ENCODE measurements at regions not wholly inside any gene's neighbourhood (a gene's known extent, or its start where the extent isn't known, plus 50 kb on each side); places are given as distances from the start of the nearest gene placed in this dataset.

DNA sequence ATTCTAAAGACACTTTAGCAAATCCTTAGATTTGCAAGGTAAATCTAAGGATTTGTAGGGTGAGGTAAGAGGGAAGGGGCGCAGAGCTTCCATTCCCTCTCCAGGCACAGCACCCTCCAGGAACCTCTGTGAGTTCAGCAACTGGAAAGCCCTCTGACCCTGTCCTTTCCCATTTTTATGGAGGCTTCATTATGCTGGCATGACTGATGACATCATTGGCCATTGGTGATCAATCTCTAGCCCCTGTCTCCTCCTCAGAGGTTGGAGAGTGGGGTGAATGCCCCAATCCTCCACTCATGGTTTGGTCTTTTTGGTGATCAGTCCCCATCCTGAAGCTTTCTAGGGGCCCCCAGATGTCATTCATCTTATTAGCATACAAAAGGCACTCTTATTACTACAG is 187.8 kb downstream of the TSN start:
- no peaks in the 10 kb centered on the region for H3K27me3 ChIP-seq
- no peak for TF ChIP-seq POLR2AphosphoS5 (IDR thresholded peaks at IDR 0.05)
- TF ChIP-seq POLR2A (IDR thresholded peaks at IDR 0.05), result no peak
- TF ChIP-seq, protein P1, sequence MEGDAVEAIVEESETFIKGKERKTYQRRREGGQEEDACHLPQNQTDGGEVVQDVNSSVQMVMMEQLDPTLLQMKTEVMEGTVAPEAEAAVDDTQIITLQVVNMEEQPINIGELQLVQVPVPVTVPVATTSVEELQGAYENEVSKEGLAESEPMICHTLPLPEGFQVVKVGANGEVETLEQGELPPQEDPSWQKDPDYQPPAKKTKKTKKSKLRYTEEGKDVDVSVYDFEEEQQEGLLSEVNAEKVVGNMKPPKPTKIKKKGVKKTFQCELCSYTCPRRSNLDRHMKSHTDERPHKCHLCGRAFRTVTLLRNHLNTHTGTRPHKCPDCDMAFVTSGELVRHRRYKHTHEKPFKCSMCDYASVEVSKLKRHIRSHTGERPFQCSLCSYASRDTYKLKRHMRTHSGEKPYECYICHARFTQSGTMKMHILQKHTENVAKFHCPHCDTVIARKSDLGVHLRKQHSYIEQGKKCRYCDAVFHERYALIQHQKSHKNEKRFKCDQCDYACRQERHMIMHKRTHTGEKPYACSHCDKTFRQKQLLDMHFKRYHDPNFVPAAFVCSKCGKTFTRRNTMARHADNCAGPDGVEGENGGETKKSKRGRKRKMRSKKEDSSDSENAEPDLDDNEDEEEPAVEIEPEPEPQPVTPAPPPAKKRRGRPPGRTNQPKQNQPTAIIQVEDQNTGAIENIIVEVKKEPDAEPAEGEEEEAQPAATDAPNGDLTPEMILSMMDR (IDR thresholded peaks at IDR 0.05), result no peak
- no peak for TF ChIP-seq EP300 (IDR thresholded peaks at IDR 0.05)
- WGBS, 2 donors, result 100% methylated on average over 1 of the region's 1 CpG
- no peak for ATAC-seq (ENCODE audit: low FRiP score in 2 of 2)
- H3K36me3 ChIP-seq, result no peaks in the 10 kb centered on the region
- no peaks in the 10 kb centered on the region for H3K9me3 ChIP-seq
- no peak overlapping the region for H3K4me3 ChIP-seq
- no peak overlapping the region for H3K27ac ChIP-seq
- no peak for DNase-seq
- H3K4me1 ChIP-seq, result peaks cover 0 to 9% (median 0%) of the 10 kb centered on the region in 4 donors

DNA sequence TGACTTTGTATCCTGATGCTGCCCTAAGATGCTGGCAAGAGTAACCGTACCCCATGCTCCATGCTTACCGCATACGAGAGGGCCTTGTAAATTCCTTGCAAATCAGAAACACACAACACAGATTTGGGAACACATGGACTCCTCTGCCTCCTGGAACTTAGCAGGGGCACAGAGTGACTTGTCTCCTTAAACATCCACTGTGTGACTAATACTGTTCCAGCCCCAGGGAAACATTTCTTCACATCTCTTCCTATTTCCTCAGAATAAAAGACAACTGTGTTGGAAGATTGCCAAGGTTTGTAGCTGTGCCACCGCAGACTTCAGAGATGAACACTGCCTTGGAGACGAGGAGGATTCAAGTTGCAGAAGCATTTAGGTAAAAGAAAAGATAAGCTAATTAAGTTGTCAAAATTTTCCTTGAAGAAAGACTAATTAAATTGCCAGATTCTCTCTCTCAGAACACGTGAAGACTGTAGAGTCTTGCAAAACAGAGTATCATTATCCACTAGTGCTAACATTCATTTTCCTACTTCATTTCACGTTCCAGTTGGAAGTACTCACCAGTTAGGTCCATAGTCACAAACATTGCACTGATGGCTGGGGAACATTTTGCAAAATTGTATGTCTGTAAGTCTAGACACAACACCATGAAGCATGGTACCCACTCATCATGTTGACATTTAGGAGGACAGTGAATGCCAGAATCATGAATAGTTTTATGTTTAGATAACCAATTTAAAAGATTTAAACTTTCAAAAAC is 188.8 kb downstream of the TSN start:
- ATAC-seq (ENCODE audit: low FRiP score in 2 of 2), result peak in 1 of 2 donors; percentile 89
- H3K4me1 ChIP-seq, result peaks cover 0 to 9% (median 0%) of the 10 kb centered on the region in 4 donors
- no peak overlapping the region for H3K27ac ChIP-seq
- DNase-seq, result no peak
- H3K9me3 ChIP-seq, result no peaks in the 10 kb centered on the region
- TF ChIP-seq POLR2A (IDR thresholded peaks at IDR 0.05), result no peak
- no peak for TF ChIP-seq POLR2AphosphoS5 (IDR thresholded peaks at IDR 0.05)
- TF ChIP-seq, protein P1 (IDR thresholded peaks at IDR 0.05), result no peak
- no peak for TF ChIP-seq EP300 (IDR thresholded peaks at IDR 0.05)
- no peaks in the 10 kb centered on the region for H3K27me3 ChIP-seq
- H3K36me3 ChIP-seq, result no peaks in the 10 kb centered on the region
- H3K4me3 ChIP-seq, result no peak overlapping the region
- 56 to 58% methylated on average over 7 of the region's 7 CpGs for WGBS, 2 donors

DNA sequence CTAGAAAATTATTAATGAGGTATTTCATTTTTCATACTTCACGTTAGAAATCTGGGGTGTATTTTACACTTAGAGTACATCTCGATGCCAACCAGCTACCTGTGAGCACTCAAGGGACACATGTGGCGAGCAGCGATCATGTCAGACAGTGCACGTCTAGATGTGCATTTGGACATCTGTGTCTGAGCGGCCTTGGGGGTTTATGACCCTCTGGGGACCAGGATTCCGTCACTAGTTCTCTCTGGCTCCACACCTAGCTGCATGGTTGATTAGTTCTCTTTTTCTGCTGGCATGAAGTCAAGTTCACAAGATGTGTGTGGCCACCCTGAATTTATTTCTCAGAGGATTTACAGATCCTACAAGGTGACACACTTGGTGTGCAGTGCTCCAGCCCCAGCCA is 192.2 kb downstream of the TSN start:
- DNase-seq (no peak), ATAC-seq (ENCODE audit: low FRiP score in 2 of 2) (no peak)
- H3K36me3 ChIP-seq, result no peaks in the 10 kb centered on the region
- no peaks in the 10 kb centered on the region for H3K27me3 ChIP-seq
- TF ChIP-seq, protein P1 (IDR thresholded peaks at IDR 0.05), result no peak
- TF ChIP-seq POLR2AphosphoS5 (IDR thresholded peaks at IDR 0.05) (no peak), POLR2A (IDR thresholded peaks at IDR 0.05) (no peak), EP300 (IDR thresholded peaks at IDR 0.05) (no peak)
- peaks cover 0 to 9% (median 0%) of the 10 kb centered on the region in 4 donors for H3K4me1 ChIP-seq
- H3K9me3 ChIP-seq, result no peaks in the 10 kb centered on the region
- no peak overlapping the region for H3K4me3 ChIP-seq
- no peak overlapping the region for H3K27ac ChIP-seq
- WGBS, 2 donors, result 85 to 91% methylated on average over 7 of the region's 7 CpGs

DNA sequence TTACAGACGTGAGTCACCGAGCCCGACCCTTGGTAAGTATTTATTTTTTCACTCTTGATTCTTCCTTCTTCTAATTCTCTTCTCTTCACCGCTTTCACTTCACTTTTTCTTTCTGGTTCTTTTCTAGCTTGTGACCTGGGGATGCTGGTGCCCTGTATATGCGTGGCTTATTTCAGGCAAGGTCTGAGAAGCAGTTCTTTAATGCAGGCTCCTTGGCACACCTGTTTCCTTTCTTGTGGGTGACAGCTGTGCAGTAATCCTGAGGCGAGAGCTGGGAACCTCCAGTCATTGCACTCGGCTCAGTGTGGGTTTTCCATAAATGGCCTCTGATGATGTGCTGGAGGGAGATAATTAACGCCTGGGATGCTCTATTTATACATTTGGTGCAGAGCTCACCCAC is 193.8 kb downstream of the TSN start:
- no peak overlapping the region for H3K27ac ChIP-seq
- ATAC-seq (ENCODE audit: low FRiP score in 2 of 2) (no peak), DNase-seq (no peak)
- no peaks in the 10 kb centered on the region for H3K36me3 ChIP-seq
- TF ChIP-seq POLR2A (IDR thresholded peaks at IDR 0.05) (no peak), POLR2AphosphoS5 (IDR thresholded peaks at IDR 0.05) (no peak), EP300 (IDR thresholded peaks at IDR 0.05) (no peak)
- TF ChIP-seq, protein P1 (IDR thresholded peaks at IDR 0.05), result no peak
- no peaks in the 10 kb centered on the region for H3K27me3 ChIP-seq
- 67 to 87% methylated on average over 8 of the region's 8 CpGs for WGBS, 2 donors
- H3K4me1 ChIP-seq, result peaks cover 0 to 2% (median 0%) of the 10 kb centered on the region in 4 donors
- no peaks in the 10 kb centered on the region for H3K9me3 ChIP-seq
- no peak overlapping the region for H3K4me3 ChIP-seq

DNA sequence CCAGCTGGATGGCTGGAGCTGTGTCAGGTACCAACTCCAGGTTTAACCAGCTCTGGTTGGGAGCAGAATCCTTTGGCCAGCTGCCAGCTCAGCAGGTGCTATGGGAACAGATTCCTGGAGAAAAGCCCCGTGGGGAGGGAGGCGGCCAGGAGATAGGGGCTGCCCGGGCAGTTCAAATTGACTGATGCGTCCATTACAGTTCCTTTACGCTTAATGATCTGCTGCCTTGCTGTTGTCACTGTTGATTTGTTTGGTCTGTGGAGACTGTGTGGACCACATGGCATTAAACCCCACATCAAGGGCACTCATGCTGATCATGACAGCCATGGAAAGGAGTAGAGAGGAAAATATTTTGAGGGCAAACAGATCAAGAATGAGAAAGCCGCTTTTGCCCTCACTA is 200.0 kb downstream of the TSN start:
- no peak for TF ChIP-seq POLR2A (IDR thresholded peaks at IDR 0.05)
- TF ChIP-seq POLR2AphosphoS5 (IDR thresholded peaks at IDR 0.05), result no peak
- TF ChIP-seq EP300 (IDR thresholded peaks at IDR 0.05), result no peak
- TF ChIP-seq, protein P1 (IDR thresholded peaks at IDR 0.05), result no peak
- no peak overlapping the region for H3K4me3 ChIP-seq
- ATAC-seq (ENCODE audit: low FRiP score in 2 of 2) (no peak), DNase-seq (no peak)
- H3K36me3 ChIP-seq, result no peaks in the 10 kb centered on the region
- H3K9me3 ChIP-seq, result no peaks in the 10 kb centered on the region
- H3K27ac ChIP-seq, result no peak overlapping the region
- WGBS, 2 donors, result 63 to 71% methylated on average over 6 of the region's 6 CpGs
- H3K4me1 ChIP-seq, result no peaks in the 10 kb centered on the region
- H3K27me3 ChIP-seq, result no peaks in the 10 kb centered on the region
